Left cardiac atrium (tissue), 4 donors: ENCODE measurements at regions not wholly inside any gene's neighbourhood (a gene's known extent, or its start where the extent isn't known, plus 50 kb on each side); places are given as distances from the start of the nearest gene placed in this dataset.
"Not testable (repeated sequence)": the region's sequence is repeated elsewhere in the genome, so short reads cannot be mapped to it uniquely, and the experiment has no call there.

Experiments
- ATAC-seq, 2 donors: fragments of 200-7000 bp; cut with Tn5 transposase; one replicate each; pipeline ENCODE4 v1.9.1; 2020; ENCODE audit warnings: mild to moderate bottlenecking in 2 of 2, moderate library complexity in 2 of 2
- DNase-seq: peaks from one replicate; pipeline ENCODE4 v3.0.0-alpha.2; 2020
- intact Hi-C, 2 donors: fragments of 100-400 bp; cut with DNase I; formaldehyde crosslinking; loops; one replicate each; pipeline versions ENCODE4 v1.14.1 to v1.15.1; 2022 to 2023
- donor health status: DM: no; HTN: yes; CAD: no.
- donor health status: DM: no; HTN: yes; CAD: no; lungs with severe emphysema.
- donor health status: DM: yes; HTN: yes; CAD: no.
- donor health status: Dilated cardiomyopathy.

DNA sequence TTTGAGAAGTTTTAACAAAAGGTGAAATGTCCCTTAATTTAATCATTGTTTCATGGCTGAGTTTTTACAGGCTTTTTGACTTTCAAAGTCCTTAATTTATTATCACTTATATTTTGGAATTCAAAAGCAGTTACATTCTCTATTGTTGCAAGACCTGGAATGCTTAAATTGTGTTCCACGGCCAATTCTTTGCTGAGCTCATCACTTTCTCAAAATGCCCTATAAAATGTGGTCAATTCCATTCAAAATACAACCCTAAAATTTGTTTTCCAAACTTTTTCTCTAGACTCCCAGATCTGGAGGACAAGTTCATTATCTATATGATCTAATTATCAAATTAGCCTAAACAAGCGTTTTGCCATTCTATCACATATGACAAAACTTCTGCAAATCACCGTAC, 1051.2 kb downstream of the TDRD15 start:
- intact Hi-C loops: no loop called here
- ATAC-seq (no peak), DNase-seq (no peak)

DNA sequence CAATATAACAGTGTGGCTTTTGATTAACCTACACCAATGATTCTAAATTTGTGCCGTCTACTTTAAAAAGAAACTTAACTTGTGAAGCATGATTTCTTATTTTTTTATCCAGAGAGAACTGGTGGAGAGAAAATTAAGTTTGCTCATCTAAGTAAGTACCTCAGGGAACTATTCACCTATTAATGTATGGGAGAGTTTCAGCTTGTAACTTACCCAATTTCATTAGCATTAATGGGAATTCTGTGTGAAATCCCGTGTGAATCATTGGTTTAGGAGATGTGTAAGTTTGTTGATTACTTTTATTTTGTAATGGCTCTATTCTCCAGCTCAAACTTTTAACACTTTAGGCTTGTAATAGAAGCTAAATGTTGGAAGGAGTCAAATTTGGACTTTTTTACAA, 1061.5 kb downstream of the TDRD15 start:
- ATAC-seq (no peak), DNase-seq (no peak)
- intact Hi-C loops: no loop called here

DNA sequence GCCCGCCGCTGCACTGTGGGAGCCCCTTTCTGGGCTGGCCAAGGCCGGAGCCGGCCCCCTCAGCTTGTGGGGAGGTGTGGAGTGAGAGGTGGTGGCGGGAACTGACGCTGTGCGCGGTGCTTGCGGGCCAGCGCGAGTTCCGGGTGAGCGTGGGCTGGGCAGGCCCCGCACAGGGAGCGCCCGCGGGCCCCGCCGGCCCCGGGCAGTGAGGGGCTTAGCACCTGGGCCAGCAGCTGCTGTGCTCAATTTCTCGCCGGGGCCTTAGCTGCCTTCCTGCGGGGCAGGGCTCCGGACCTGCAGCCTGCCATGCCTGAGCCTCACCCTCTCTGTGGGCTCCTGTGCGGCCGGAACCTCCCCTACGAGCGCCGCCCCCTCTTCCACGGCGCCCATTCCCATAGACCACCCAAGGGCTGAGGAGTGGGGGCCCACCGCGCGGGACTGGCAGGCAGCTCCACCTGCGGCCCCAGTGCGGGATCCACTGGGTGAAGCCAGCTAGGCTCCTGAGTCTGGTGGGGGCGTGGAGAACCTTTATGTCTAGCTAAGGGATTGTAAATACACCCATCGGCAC, 1062.6 kb downstream of the TDRD15 start:
- DNase-seq, intact Hi-C loops, ATAC-seq: not testable (repeated sequence)

DNA sequence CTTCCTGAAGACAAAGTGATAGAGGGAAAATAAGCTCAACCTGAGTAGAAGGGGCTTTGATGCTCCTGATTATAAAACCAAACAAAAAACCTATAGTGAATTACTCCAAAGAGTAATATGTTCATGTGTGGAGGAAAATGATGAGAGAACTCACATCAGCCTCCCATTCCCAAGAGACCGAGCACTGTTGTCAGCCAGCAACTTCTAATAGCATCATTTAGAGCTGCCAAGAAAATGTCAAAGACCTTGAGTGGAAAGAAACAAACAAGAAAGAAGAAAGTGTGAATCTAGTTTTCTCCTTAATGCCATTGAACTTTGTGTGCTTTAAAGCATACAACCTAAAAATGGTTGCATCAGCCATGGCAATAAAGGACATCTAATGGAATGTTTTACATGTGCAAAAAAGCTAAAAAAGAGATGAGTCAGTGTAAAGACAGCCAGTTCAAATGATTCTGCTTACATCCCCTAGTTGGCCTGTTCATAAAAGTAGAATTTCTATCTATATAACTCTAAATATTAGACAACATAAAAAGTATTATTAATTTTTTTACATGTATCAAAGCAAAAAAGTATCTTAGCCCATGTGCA, 1066.2 kb downstream of the TDRD15 start:
- ATAC-seq (no peak), DNase-seq (no peak)
- intact Hi-C loops: no loop called here

DNA sequence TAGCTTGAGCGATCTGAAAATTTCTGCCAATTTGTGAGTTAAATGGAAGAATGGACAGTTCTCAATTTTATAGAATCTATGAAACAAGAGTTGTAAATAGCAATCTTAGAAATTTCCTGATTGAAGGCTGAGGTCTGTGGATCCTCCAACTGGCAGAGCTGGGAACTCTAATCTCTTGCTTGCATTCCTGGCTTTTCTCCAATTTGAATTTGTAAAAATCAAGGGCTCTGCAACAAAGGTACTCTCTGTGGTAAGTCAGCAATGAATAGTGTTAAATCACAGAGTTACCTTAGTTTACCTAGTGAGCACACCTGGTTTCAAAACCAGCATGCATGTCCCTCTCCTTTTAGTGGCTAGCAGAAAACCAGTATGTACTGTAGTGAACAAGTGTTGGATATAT, 1070.5 kb downstream of the TDRD15 start:
- ATAC-seq (no peak), DNase-seq (no peak)
- intact Hi-C loops: no loop called here

DNA sequence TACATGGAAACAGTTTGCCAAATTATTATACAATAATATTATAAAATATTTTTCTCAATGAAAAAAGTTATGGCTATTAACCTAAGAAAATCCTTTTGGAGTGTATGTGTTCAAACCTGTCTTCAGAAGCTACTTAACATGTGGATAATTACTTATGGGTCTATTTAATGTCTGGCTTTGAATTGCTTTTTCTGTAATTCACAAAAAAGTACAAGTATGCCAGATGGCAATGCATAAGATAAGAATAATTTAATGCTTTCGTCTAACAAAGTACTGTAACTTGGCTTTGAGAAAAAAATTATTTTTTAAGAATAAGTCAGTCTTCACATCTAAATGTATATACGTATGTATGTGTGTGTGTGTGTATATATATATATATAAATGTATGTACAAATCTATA, 1073.0 kb downstream of the TDRD15 start:
- intact Hi-C loops: no loop called here
- ATAC-seq: no peak

DNA sequence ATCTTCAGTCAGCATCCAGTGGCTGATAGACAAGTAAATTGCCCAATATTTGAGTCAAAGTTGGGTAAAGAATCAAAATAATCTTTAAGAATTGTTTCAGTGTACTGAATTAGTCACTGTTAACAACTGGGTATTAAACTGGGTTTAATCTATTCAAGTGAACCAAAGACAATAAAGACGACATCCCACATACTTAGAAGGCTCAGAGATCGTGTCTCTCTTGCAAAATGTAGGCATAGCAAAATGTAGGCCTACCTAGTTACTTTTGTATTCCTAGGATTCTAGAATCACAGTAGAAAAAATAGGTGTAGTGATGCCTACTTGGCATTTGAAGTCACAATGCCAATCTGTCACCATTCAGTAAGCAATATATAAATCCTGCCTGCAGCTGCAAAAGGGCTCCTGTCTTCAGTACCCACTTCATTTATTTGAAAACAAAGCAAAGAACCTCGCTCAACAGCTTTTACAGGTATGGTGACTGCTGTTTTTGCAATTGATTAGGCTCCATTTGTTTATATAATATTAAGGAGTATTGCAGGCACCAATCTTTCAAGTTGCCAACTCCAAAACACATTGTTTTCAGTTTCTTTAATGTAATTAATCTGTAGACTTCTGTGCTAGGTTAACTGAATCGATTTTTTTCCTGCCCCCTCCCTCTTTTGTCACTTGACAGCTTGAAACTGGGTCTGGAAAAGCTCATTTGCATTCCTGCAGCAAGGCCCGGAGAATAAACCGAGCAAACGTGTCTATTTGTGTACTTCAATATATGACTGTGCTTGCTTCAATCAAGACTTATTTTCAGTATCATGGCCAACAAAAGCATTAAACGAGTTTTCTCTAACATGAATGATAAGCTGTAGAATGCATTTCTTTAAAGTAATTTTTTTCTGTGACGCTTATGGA, 1074.9 kb downstream of the TDRD15 start:
- intact Hi-C loops: no loop called here
- no peak for ATAC-seq
- no peak for DNase-seq

More for the DNA sequence above, 1073.0 kb downstream of the TDRD15 start:
- no peak for DNase-seq

DNA sequence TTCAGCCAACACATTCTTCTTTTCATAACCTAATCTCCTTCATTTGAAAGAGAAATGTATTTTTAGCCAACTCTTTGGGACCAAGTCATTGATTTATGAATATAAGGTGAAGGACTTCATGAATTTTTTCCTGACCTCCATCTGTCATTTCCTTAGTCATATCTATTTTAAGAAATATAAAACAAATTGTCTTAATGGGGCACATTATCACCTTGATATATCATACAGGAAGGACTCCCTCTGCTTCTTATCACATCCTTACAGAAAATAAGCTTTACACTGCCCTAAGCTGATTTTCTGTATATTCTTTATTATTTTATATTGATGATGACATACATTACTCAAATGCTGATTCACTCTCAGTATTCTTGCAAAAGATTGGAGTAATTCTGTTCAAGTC, 1076.2 kb downstream of the TDRD15 start:
- ATAC-seq: no peak
- intact Hi-C loops: no loop called here

DNA sequence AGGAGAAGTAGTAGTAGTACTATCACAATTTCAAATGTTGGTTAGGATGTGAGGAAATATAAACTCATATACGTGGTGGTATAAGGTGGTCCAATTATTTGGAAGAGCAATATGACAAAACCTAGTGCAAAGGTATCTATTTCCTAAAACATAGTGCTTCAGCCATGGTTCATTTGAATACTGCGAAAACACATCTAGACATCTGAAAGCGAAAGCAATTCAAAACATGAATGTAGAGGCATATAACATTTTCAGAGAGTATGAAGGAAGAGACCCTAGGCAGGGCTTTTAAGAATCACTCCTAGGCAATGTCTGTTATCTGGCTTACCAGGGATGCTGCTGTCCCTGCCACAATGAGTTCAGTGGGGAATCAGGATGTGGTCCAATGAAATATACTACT, 1085.8 kb downstream of the TDRD15 start:
- ATAC-seq: no peak
- intact Hi-C loops: no loop called here
- DNase-seq: no peak

More for the DNA sequence above, 1076.2 kb downstream of the TDRD15 start:
- no peak for DNase-seq

DNA sequence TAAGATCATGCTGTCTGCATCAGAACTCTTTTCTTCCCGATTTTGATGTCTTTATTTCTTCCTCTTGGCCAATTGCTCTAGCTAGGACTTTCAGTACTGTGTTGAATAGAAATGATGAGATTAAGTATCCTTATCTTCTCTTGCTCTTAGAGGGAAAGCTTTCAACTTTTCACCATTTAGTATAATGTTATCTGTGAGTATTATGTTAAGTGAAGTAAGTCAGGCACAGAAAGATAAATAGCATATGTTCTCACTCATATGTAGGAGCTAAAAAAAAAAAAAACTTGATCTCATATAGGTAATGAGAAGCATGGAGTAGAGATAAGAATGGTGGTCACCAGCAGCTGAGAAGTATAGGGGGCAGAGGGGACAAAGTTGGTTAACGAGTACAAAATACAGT, 1089.5 kb downstream of the TDRD15 start:
- DNase-seq (no peak), ATAC-seq (no peak)
- intact Hi-C loops: no loop called here

DNA sequence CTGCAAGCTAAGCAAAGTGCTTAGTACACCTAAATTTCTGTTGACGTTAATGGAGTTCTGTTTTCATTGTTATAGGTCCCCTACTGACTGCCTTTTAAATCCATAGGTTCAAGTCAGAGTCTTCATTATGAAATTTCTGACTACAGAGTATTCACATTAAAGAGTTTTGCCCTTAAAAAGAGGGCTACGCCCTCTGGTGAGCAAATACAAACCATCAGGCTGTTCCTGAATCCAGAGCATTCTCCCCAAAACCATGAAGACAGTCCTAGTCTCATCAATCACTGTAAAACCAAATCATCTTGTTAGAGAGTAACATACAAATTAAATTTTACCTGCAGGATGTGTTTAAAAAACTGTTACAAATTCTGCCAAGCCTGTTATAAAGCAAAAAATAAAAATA, 1091.7 kb downstream of the TDRD15 start:
- ATAC-seq: no peak
- intact Hi-C loops: no loop called here

DNA sequence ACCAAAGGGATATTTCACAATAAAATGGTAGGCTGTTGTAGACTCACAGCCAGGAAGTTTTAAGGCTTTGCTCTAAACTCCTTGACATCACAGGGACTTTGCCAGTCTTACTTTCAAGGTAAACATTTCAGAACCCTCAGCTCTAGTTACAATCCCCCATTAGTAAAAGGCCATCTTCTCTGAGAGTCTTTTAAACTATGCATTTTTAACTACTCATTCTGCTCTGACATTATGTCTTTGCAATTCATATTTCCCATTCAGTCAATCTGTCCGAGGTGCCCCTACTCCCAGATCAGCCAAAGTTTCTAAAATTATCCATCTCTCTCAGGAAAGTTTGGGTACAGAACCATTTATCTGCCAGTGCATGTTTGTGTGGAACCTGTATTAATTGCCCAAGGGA, 1094.1 kb downstream of the TDRD15 start:
- ATAC-seq (no peak), DNase-seq (no peak)
- intact Hi-C loops: no loop called here

More for the DNA sequence above, 1091.7 kb downstream of the TDRD15 start:
- DNase-seq: no peak

DNA sequence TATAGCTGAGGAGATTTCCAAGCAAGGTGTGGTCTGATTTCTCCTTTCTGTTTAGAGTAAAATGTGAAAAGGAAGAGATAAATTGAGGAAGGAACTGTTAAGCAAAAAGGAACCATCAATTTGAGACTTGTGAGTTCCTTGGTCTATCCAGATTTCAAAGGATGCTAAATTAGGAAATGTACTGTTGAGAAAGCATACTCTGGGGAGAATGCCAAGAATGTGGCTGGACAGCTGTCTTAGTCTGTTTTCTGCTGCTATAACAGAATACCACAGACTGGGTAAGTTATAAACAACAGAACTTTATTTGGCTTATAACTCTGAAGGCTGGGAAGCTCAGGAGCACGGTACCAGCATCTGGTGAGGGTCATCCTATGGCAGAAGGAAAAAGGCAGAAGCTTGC, 1097.2 kb downstream of the TDRD15 start:
- intact Hi-C loops: no loop called here
- no peak for DNase-seq
- ATAC-seq: no peak

DNA sequence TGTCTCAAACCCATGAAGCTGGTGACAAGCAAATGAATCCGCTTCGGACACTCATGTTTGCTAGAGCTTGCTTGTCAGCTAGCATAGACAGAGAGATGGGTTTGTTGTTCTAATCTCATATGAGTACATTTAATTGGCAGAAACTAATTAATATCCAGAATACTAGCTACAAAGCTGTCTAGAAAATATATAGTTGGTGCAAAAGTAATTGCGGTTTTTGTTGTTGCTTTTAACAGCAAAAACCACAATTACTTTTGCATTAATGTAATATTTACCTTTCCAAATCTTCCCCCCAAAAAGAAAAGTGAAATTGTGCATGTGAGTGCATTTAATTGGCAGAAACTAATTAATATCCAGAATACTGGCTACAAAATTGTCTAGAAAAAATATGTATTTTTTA, 1115.2 kb downstream of the TDRD15 start:
- DNase-seq (no peak), ATAC-seq (no peak)
- intact Hi-C loops: no loop called here

DNA sequence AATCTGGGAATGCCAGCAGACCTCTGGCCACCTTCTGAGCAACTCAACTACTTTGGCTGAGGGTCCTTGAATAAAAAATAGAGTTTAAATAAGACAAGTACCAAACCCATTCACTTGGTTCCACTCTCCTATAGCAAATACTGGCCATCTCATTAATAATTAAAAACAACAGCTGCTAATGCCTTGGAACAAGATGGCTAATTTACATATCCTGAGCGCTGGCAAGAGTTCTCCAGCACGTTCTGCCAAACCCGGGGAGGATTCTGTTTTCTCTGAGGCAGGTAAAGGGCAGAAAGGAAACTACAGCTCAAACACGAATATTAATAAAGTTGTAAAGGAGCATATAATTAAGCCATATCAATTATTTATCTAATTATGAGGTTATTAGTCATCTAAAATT, 1123.7 kb downstream of the TDRD15 start:
- DNase-seq (no peak), ATAC-seq (no peak)
- intact Hi-C loops: no loop called here

DNA sequence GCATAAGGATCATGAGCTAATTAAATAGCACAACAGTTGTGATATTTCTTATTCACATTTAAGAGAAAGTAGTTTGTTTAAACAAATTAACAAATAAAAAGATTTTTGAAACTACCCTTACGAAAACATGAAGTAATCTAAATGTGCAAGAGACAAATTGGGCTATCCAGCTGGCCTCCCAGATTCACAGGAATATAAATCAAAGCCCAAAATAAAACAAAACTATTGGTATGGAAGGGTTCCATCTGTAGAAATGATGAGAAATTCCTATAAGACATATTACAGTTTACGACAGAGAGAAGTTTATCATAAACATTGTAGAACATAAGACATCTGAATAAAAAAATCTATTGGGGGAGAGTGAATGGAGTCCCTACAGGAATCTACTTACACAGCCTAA, 1125.1 kb downstream of the TDRD15 start:
- no peak for ATAC-seq

DNA sequence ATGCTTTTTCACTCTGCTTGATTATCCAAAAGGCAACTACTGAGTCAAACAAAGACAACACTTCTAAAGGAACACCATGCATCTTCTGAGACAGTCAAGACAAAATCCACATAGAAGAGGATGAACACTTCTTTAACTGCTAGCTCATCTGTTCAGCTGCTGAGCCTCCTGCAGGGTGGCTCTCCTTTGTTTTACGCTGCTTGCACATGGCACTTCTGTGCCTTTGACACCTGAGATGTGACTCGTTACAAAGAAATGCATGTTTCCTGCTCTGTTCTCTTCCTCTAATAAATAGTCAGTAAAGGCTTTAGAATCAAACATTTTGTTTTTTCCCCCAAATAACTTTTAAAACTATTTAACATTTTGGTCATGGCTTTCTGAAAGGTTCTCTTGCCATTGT, 1129.4 kb downstream of the TDRD15 start:
- DNase-seq: no peak
- ATAC-seq: no peak
- intact Hi-C loops: no loop called here

More for the DNA sequence above, 1125.1 kb downstream of the TDRD15 start:
- no peak for DNase-seq
- intact Hi-C loops: no loop called here

DNA sequence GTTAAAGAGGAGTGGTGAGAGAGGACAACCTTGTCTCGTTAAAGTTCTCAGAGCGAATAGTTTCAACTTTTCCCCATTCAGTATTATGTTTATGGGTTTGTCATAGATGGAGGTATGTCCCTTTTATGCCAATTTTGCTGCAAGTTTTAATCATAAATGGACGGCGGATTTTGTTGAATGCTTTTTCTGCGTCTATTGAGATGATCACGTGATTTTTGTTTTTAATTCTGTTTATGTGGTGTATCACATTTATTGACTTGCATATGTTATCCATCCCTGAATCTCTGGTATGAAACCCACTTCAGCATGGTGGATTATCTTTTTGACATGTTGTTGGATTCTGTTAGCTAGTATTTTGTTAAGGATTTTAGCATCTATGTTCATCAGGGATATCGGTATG, 1123.8 kb upstream of the KLHL29 start:
- DNase-seq (no peak), ATAC-seq (no peak)
- intact Hi-C loops: no loop called here

DNA sequence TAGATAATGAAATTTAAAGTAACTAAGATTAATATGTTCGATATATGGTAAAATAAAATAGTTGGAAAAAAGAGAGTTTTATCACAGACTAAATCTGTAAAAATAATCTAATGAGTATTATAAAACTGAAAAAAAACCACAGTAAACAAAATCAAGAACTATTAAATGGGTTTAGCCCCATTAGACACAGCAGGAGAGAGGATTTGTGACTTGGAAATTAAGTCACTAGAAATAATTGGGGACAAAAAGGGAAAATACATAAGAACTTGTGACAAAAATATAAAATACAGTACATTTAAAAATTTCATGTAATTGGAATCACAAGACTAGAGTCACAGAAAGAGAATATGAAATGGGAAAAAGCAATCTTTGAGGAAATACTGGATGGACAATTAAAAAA, 1114.6 kb upstream of the KLHL29 start:
- DNase-seq: no peak
- intact Hi-C loops: no loop called here
- ATAC-seq: no peak

DNA sequence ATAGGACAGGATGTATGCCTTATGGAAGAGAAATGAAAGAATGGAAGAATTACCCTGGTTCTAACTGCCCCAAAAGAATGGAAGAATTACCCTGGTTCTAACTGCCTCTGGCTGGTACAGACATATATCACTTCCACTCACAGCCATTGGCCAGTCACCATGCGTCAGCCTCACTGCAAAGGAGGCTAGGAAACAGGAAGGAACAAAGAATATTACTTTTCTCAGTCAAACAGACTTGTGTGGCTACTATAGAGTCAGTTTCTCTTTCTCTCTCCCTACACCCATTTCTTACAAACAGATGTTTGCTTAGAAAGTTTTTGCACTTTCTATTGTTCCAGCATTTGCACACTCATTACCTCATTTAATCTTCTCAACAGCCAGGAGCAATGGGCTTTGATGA, 1111.1 kb upstream of the KLHL29 start:
- intact Hi-C loops: no loop called here
- DNase-seq (no peak), ATAC-seq (no peak)

DNA sequence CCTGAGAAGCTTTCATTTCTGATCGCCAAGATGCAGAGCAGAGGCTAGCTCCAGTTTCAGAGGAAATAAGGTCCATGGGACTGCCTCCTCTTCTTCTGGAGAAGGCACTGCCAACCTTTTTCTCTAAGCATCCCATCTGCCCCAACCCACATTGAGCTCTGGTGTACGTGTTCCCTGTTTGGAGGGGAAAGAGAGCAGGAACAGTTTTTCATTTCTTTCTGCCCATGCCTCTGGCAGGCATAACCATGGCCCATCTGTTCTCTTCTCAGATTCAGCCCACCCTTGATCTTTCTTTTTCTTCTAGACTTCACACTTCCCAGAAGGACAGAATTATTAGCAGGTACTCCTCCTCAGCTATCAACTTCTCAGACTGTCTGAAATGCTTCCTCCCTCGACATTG, 1110.3 kb upstream of the KLHL29 start:
- ATAC-seq (no peak), DNase-seq (no peak)
- intact Hi-C loops: no loop called here
